ENCODE measurements at regions not wholly inside any gene's neighbourhood (a gene's known extent, or its start where the extent isn't known, plus 50 kb on each side); places are given as distances from the start of the nearest gene placed in this dataset.

- ATAC-seq (ENCODE audit: low read depth), result no peak
- DNase-seq, result no peak
- CTCF ChIA-PET, result no interaction called here
- no peaks in the 10 kb centered on the region for H3K27me3 Mint-ChIP-seq
- H2AFZ ChIP-seq (ENCODE audit: insufficient read depth, low read depth, low read length, poor library complexity, severe bottlenecking), result no peak overlapping the region
- TF ChIP-seq EZH2 (IDR thresholded peaks at IDR 0.05; ENCODE audit: borderline replicate concordance, insufficient read depth, low read depth, low read length, poor library complexity, severe bottlenecking), result no peak
- no peak for TF ChIP-seq CTCF (IDR thresholded peaks at IDR 0.05)
- no peaks in the 10 kb centered on the region for H3K4me1 Mint-ChIP-seq
- no peak overlapping the region for H3K27ac Mint-ChIP-seq
- H3K4me2 ChIP-seq (replicated peaks; ENCODE audit: low read depth, low read length, poor library complexity, severe bottlenecking), result no peak overlapping the region
- no peak overlapping the region for H3K9ac ChIP-seq (ENCODE audit: low read length)
- no peaks in the 10 kb centered on the region for H3K9me3 ChIP-seq (ENCODE audit: control extremely low read depth in 1 of 3, control insufficient read depth in 2 of 3, insufficient read depth in 1 of 3, low read length in 2 of 3)
- no peak overlapping the region for H3K4me3 ChIP-seq (ENCODE audit: control extremely low read depth in 1 of 5, extremely low read depth in 1 of 5, insufficient read depth in 1 of 5, low read depth in 2 of 5, low read length in 4 of 5)
- POLR2A ChIA-PET, result no interaction called here
- no peaks in the 10 kb centered on the region for H3K4me1 ChIP-seq (ENCODE audit: control insufficient read depth in 2 of 2, insufficient read depth in 2 of 2, low read length in 2 of 2)
- H3K4me3 Mint-ChIP-seq, result no peak overlapping the region
- peaks cover 10% of the 10 kb centered on the region for H3K9me3 Mint-ChIP-seq (ENCODE audit: insufficient read depth)
- no peaks in the 10 kb centered on the region for H3K27me3 ChIP-seq (replicated peaks in 1 of 4; ENCODE audit: control extremely low read depth in 1 of 4, control insufficient read depth in 3 of 4, insufficient read depth in 4 of 4, low read length in 3 of 4)
- intact Hi-C loops (cut with micrococcal nuclease), result no loop called here
- H3K36me3 ChIP-seq (replicated peaks in 1 of 2; ENCODE audit: control extremely low read depth in 1 of 2, control insufficient read depth in 1 of 2, extremely low read depth in 1 of 2, insufficient read depth in 2 of 2, low read length in 1 of 2), result no peaks in the 10 kb centered on the region
- H3K27ac ChIP-seq (ENCODE audit: low read length in 2 of 2), result no peak overlapping the region
- H3K79me2 ChIP-seq (ENCODE audit: control insufficient read depth, insufficient read depth, low read length), result no peaks in the 10 kb centered on the region
- no peaks in the 10 kb centered on the region for H4K20me1 ChIP-seq (ENCODE audit: control insufficient read depth, insufficient read depth, low read length, poor library complexity, severe bottlenecking)
Measured at GRCh38 chr10:108453166-108453565, 1288.7 kb upstream of the SORCS1 start.

- intact Hi-C loops (cut with micrococcal nuclease), result no loop called here
- ATAC-seq (ENCODE audit: low read depth) (no peak), DNase-seq (no peak)
- H3K27ac Mint-ChIP-seq, result no peak overlapping the region
- Histone ChIP-seq H3K9ac (ENCODE audit: low read length) (no peak overlapping the region), H3K27me3 (replicated peaks in 1 of 4; ENCODE audit: control extremely low read depth in 1 of 4, control insufficient read depth in 3 of 4, insufficient read depth in 4 of 4, low read length in 3 of 4) (no peaks in the 10 kb centered on the region), H4K20me1 (ENCODE audit: control insufficient read depth, insufficient read depth, low read length, poor library complexity, severe bottlenecking) (no peaks in the 10 kb centered on the region), H3K9me3 (ENCODE audit: control extremely low read depth in 1 of 3, control insufficient read depth in 2 of 3, insufficient read depth in 1 of 3, low read length in 2 of 3) (no peaks in the 10 kb centered on the region), H3K79me2 (ENCODE audit: control insufficient read depth, insufficient read depth, low read length) (no peaks in the 10 kb centered on the region), H3K4me2 (replicated peaks; ENCODE audit: low read depth, low read length, poor library complexity, severe bottlenecking) (no peak overlapping the region), H3K4me3 (ENCODE audit: control extremely low read depth in 1 of 5, extremely low read depth in 1 of 5, insufficient read depth in 1 of 5, low read depth in 2 of 5, low read length in 4 of 5) (no peak overlapping the region), H3K4me1 (ENCODE audit: control insufficient read depth in 2 of 2, insufficient read depth in 2 of 2, low read length in 2 of 2) (no peaks in the 10 kb centered on the region), H2AFZ (ENCODE audit: insufficient read depth, low read depth, low read length, poor library complexity, severe bottlenecking) (no peak overlapping the region), H3K36me3 (replicated peaks in 1 of 2; ENCODE audit: control extremely low read depth in 1 of 2, control insufficient read depth in 1 of 2, extremely low read depth in 1 of 2, insufficient read depth in 2 of 2, low read length in 1 of 2) (no peaks in the 10 kb centered on the region), H3K27ac (ENCODE audit: low read length in 2 of 2) (no peak overlapping the region)
- H3K27me3 Mint-ChIP-seq, result no peaks in the 10 kb centered on the region
- no peaks in the 10 kb centered on the region for H3K4me1 Mint-ChIP-seq
- no peak overlapping the region for H3K4me3 Mint-ChIP-seq
- WGBS (ENCODE audit: insufficient coverage), result 100% methylated on average over 4 of the region's 5 CpGs
- TF ChIP-seq CTCF (IDR thresholded peaks at IDR 0.05) (no peak), EZH2 (IDR thresholded peaks at IDR 0.05; ENCODE audit: borderline replicate concordance, insufficient read depth, low read depth, low read length, poor library complexity, severe bottlenecking) (no peak)
- H3K9me3 Mint-ChIP-seq (ENCODE audit: insufficient read depth), result peaks cover 10% of the 10 kb centered on the region
- CTCF ChIA-PET, result no interaction called here
- POLR2A ChIA-PET, result no interaction called here
Measured at GRCh38 chr10:108452533-108452932, 1288.0 kb upstream of the SORCS1 start.

All from B cell (primary cell).